ENCODE measurements at regions not wholly inside any gene's neighbourhood (a gene's known extent, or its start where the extent isn't known, plus 50 kb on each side); places are given as distances from the start of the nearest gene placed in this dataset.

GRCh38 chr2:35374845-35375244 is 980.7 kb upstream of the CRIM1 start:
- no peak overlapping the region for H3K4me3 ChIP-seq (replicated peaks; ENCODE audit: low read depth, low read length)
- no peaks in the 10 kb centered on the region for H3K27me3 ChIP-seq (replicated peaks; ENCODE audit: control insufficient read depth, insufficient read depth, low read length)
- TF ChIP-seq CTCF (IDR thresholded peaks at IDR 0.05; ENCODE audit: insufficient read depth, low read length, poor library complexity, severe bottlenecking) = no peak
- no peaks in the 10 kb centered on the region for H3K36me3 ChIP-seq (ENCODE audit: control insufficient read depth, insufficient read depth, low read length)
- DNase-seq (ENCODE audit: extremely low read depth, insufficient read length) = no peak

GRCh38 chr2:35365859-35366258 is 989.7 kb upstream of the CRIM1 start:
- TF ChIP-seq CTCF (IDR thresholded peaks at IDR 0.05; ENCODE audit: insufficient read depth, low read length, poor library complexity, severe bottlenecking) = no peak
- Histone ChIP-seq H3K27me3 (replicated peaks; ENCODE audit: control insufficient read depth, insufficient read depth, low read length) (no peaks in the 10 kb centered on the region), H3K4me3 (replicated peaks; ENCODE audit: low read depth, low read length) (no peak overlapping the region), H3K36me3 (ENCODE audit: control insufficient read depth, insufficient read depth, low read length) (no peaks in the 10 kb centered on the region)
- DNase-seq (ENCODE audit: extremely low read depth, insufficient read length) = no peak

GRCh38 chr2:35356332-35356731 is 999.2 kb upstream of the CRIM1 start:
- Histone ChIP-seq H3K4me3 (replicated peaks; ENCODE audit: low read depth, low read length) (no peak overlapping the region), H3K36me3 (ENCODE audit: control insufficient read depth, insufficient read depth, low read length) (no peaks in the 10 kb centered on the region), H3K27me3 (replicated peaks; ENCODE audit: control insufficient read depth, insufficient read depth, low read length) (no peaks in the 10 kb centered on the region)
- DNase-seq (ENCODE audit: extremely low read depth, insufficient read length) = no peak
- no peak for TF ChIP-seq CTCF (IDR thresholded peaks at IDR 0.05; ENCODE audit: insufficient read depth, low read length, poor library complexity, severe bottlenecking)

- DNase-seq (ENCODE audit: extremely low read depth, insufficient read length) = no peak
- H3K36me3 ChIP-seq (ENCODE audit: control insufficient read depth, insufficient read depth, low read length) = no peaks in the 10 kb centered on the region
- TF ChIP-seq CTCF (IDR thresholded peaks at IDR 0.05; ENCODE audit: insufficient read depth, low read length, poor library complexity, severe bottlenecking) = no peak
- H3K4me3 ChIP-seq (replicated peaks; ENCODE audit: low read depth, low read length) = no peak overlapping the region
- no peaks in the 10 kb centered on the region for H3K27me3 ChIP-seq (replicated peaks; ENCODE audit: control insufficient read depth, insufficient read depth, low read length)
Observed at GRCh38 chr2:35355056-35355455, 1000.5 kb upstream of the CRIM1 start.

- DNase-seq (ENCODE audit: extremely low read depth, insufficient read length) = no peak
- TF ChIP-seq CTCF (IDR thresholded peaks at IDR 0.05; ENCODE audit: insufficient read depth, low read length, poor library complexity, severe bottlenecking) = no peak
- H3K27me3 ChIP-seq (replicated peaks; ENCODE audit: control insufficient read depth, insufficient read depth, low read length) = no peaks in the 10 kb centered on the region
Observed at GRCh38 chr2:35347561-35347960, 1008.0 kb upstream of the CRIM1 start.

GRCh38 chr2:35343135-35343534 is 1012.4 kb upstream of the CRIM1 start:
- H3K27me3 ChIP-seq (replicated peaks; ENCODE audit: control insufficient read depth, insufficient read depth, low read length) = no peaks in the 10 kb centered on the region
- no peaks in the 10 kb centered on the region for H3K36me3 ChIP-seq (ENCODE audit: control insufficient read depth, insufficient read depth, low read length)
- DNase-seq (ENCODE audit: extremely low read depth, insufficient read length) = no peak
- TF ChIP-seq CTCF (IDR thresholded peaks at IDR 0.05; ENCODE audit: insufficient read depth, low read length, poor library complexity, severe bottlenecking) = peak; percentile 36
- H3K4me3 ChIP-seq (replicated peaks; ENCODE audit: low read depth, low read length) = no peak overlapping the region

More at GRCh38 chr2:35347561-35347960, 1008.0 kb upstream of the CRIM1 start:
- Histone ChIP-seq H3K36me3 (ENCODE audit: control insufficient read depth, insufficient read depth, low read length) (no peaks in the 10 kb centered on the region), H3K4me3 (replicated peaks; ENCODE audit: low read depth, low read length) (no peak overlapping the region)

Data from GM06990 (cell line).